BJ (cell line): ENCODE measurements at regions not wholly inside any gene's neighbourhood (a gene's known extent, or its start where the extent isn't known, plus 50 kb on each side); places are given as distances from the start of the nearest gene placed in this dataset.
"Not testable (repeated sequence)": the region's sequence is repeated elsewhere in the genome, so short reads cannot be mapped to it uniquely, and the experiment has no call there.

ENCODE experiments used
- CTCF ChIA-PET: fragments of 350-600 bp; formaldehyde crosslinking; extraction: SDS; loops from one replicate; lab custom pipeline; 2021; ENCODE audit warnings: antibody characterized with exemption, inconsistent platforms; lab: Yijun Ruan, JAX
- POLR2A ChIA-PET: fragments of 300-600 bp; sonication (Branson Sonifier 250); formaldehyde crosslinking; extraction: SDS; loops from one replicate; lab custom pipeline; 2021; ENCODE audit warnings: antibody characterized with exemption; lab: Charles Lee
- DNase-seq: peaks from one replicate; pipeline ENCODE4 v3.0.0-alpha.2; 2011; ENCODE audit warnings: low read depth
- H3K27me3 ChIP-seq: 2 replicates; pipeline ENCODE4 v1.6.0; 2011; ENCODE audit warnings: low read length; ENCODE audit not compliant: control insufficient read depth, insufficient read depth
- H3K36me3 ChIP-seq: 2 replicates; pipeline ENCODE4 v1.5.1; 2011; ENCODE audit warnings: low read length; ENCODE audit not compliant: control insufficient read depth, insufficient read depth
- H3K4me3 ChIP-seq: 2 replicates; pipeline ENCODE4 v1.5.1; 2011; ENCODE audit warnings: low read depth, mild to moderate bottlenecking, control low read depth, low read length

GRCh38 chr16:22572331-22573224, 61.9 kb downstream of the NPIPB5 start:
- not testable (repeated sequence) for H3K36me3 ChIP-seq

GRCh38 chr16:22573225-22573530, 62.5 kb downstream of the NPIPB5 start:
- POLR2A ChIA-PET, H3K36me3 ChIP-seq, DNase-seq, CTCF ChIA-PET, H3K27me3 ChIP-seq, H3K4me3 ChIP-seq: not testable (repeated sequence)

More at GRCh38 chr16:22572331-22573224, 61.9 kb downstream of the NPIPB5 start:
- H3K4me3 ChIP-seq, DNase-seq, POLR2A ChIA-PET, H3K27me3 ChIP-seq, CTCF ChIA-PET: not testable (repeated sequence)

GRCh38 chr16:22576506-22576905, 65.8 kb downstream of the NPIPB5 start:
- DNase-seq, H3K36me3 ChIP-seq, H3K4me3 ChIP-seq, POLR2A ChIA-PET, CTCF ChIA-PET, H3K27me3 ChIP-seq: not testable (repeated sequence)

DNA sequence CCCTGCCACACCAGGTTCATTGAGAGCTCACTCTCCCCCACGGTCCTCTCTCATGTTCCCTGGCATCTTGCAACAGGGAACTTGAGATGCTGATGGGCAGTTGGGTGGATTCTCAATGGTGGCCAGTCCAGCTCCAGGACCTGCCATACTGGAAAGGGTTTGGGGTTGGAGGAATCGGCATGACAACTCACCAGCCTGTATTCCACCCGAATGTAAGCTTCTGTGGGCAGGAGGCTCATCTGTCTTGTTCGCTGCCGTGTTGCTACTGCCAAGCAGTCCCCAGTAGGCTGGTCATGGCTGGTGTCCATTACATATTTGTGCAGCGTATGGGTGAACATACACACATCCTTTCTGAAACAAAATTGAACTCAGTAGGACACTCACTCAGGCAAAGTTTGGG, 72.5 kb downstream of the NPIPB5 start:
- H3K36me3 ChIP-seq, DNase-seq, CTCF ChIA-PET, H3K27me3 ChIP-seq, POLR2A ChIA-PET, H3K4me3 ChIP-seq: not testable (repeated sequence)

- H3K36me3 ChIP-seq, POLR2A ChIA-PET, DNase-seq, CTCF ChIA-PET, H3K27me3 ChIP-seq, H3K4me3 ChIP-seq: not testable (repeated sequence)
These were observed 73.8 kb downstream of the NPIPB5 start for GRCh38 chr16:22584459-22584858.

GRCh38 chr16:22584941-22585340, 74.2 kb downstream of the NPIPB5 start:
- POLR2A ChIA-PET, DNase-seq, CTCF ChIA-PET, H3K36me3 ChIP-seq, H3K4me3 ChIP-seq, H3K27me3 ChIP-seq: not testable (repeated sequence)

GRCh38 chr16:22585431-22585830, 74.7 kb downstream of the NPIPB5 start:
- DNase-seq: peak; percentile 10
- H3K36me3 ChIP-seq, POLR2A ChIA-PET, H3K27me3 ChIP-seq, H3K4me3 ChIP-seq, CTCF ChIA-PET: not testable (repeated sequence)

DNA sequence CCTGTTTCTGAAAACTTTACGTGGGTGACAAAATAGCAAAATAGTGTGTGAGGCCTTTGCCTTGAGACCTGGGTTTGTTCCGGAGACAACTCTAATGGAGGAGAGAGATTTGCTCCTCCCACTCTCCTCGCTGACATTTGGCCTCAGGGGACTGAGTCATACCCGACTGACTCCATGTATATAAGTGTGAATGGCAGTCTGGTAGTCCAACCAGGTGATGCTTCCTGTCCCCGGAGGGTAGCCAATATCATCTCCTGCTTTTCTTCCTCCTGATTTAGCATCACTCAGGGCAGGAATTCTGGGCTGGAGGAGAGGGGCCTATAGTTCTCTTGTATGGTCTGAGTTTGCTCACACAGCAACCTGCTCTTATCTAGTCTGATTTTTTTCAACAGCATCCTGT, 76.0 kb downstream of the NPIPB5 start:
- H3K27me3 ChIP-seq, H3K36me3 ChIP-seq, H3K4me3 ChIP-seq, DNase-seq, CTCF ChIA-PET, POLR2A ChIA-PET: not testable (repeated sequence)

DNA sequence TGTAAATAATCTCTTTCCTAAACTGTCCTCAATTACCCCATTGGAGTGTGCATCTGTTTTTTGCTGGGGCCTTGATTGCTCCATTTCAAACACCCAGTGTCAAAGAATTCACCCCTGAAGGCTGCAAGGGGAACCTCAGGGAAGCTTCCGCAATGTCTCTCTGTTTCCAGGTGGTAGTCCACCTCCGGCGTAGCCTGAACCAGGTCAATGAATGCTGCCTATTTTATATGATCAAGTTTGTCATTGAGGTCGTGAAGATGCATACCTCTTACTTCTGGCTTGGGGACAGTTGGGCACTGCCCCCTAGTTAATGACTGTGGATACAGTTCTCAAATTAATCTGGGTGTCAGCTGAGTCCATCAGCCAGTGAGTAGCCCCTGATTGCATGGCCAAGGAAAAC, 79.1 kb downstream of the NPIPB5 start:
- CTCF ChIA-PET, DNase-seq, H3K4me3 ChIP-seq, H3K27me3 ChIP-seq, POLR2A ChIA-PET, H3K36me3 ChIP-seq: not testable (repeated sequence)

GRCh38 chr16:22596445-22597045, 85.9 kb downstream of the NPIPB5 start:
- DNase-seq, CTCF ChIA-PET, POLR2A ChIA-PET, H3K36me3 ChIP-seq, H3K27me3 ChIP-seq, H3K4me3 ChIP-seq: not testable (repeated sequence)

GRCh38 chr16:22603744-22604143, 93.1 kb downstream of the NPIPB5 start:
- CTCF ChIA-PET, H3K36me3 ChIP-seq, H3K4me3 ChIP-seq, POLR2A ChIA-PET, H3K27me3 ChIP-seq, DNase-seq: not testable (repeated sequence)

- not testable (repeated sequence) for DNase-seq, H3K4me3 ChIP-seq
These were observed 95.9 kb downstream of the NPIPB5 start for GRCh38 chr16:22606619-22607018.

DNA sequence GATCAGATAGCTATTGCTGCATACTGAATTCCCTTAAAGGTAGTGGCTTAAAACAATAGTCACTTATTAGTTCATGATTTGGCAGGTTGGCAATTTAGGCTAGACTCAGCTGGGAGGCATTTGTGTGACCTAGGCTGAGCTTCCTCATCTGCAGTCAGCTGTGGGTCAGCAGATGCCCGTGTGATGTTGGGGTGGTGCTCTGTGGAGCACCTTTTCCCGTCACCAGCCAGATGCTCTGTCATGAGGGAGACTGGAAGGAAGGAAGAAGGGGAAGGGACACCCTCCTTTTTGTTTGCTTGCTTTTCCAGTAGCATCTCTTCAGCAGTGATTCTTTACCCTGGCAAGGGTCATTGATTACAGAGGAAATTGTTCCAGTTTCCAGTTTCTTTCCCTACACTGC, 99.1 kb downstream of the NPIPB5 start:
- POLR2A ChIA-PET, H3K27me3 ChIP-seq, DNase-seq, CTCF ChIA-PET, H3K4me3 ChIP-seq, H3K36me3 ChIP-seq: not testable (repeated sequence)

More at GRCh38 chr16:22606619-22607018, 95.9 kb downstream of the NPIPB5 start:
- H3K36me3 ChIP-seq, H3K27me3 ChIP-seq, CTCF ChIA-PET, POLR2A ChIA-PET: not testable (repeated sequence)
